Transverse colon (tissue), 4 donors: ENCODE measurements at regions not wholly inside any gene's neighbourhood (a gene's known extent, or its start where the extent isn't known, plus 50 kb on each side); places are given as distances from the start of the nearest gene placed in this dataset.

Experiments
- CTCF ChIP-seq, 5 experiments: fragments of 200-600 bp in 3 of 5; fragments of 450-650 bp in 2 of 5; sonication (generic) in 3 of 5; IDR thresholded peaks; 1 replicate in 2 of 5; 2 replicates in 3 of 5; pipeline ENCODE4 v1.5.1; 2016 to 2017; ENCODE audit warnings: antibody characterized with exemption in 5 of 5, inconsistent platforms in 3 of 5, mild to moderate bottlenecking in 2 of 5, moderate library complexity in 1 of 5
- EP300 ChIP-seq: sonication (generic); formaldehyde crosslinking; IDR thresholded peaks from one replicate; pipeline ENCODE4 v1.6.1; 2017; ENCODE audit warnings: antibody characterized with exemption, low read depth
- POLR2A ChIP-seq: fragments of 450-650 bp; IDR thresholded peaks from one replicate; pipeline ENCODE4 v1.6.1; 2016; ENCODE audit warnings: antibody characterized with exemption, mild to moderate bottlenecking, moderate library complexity
- POLR2AphosphoS5 ChIP-seq, 3 donors: sonication (generic); formaldehyde crosslinking; IDR thresholded peaks; one replicate each; pipeline ENCODE4 v1.6.1; 2016; ENCODE audit warnings: antibody characterized with exemption in 3 of 3

DNA sequence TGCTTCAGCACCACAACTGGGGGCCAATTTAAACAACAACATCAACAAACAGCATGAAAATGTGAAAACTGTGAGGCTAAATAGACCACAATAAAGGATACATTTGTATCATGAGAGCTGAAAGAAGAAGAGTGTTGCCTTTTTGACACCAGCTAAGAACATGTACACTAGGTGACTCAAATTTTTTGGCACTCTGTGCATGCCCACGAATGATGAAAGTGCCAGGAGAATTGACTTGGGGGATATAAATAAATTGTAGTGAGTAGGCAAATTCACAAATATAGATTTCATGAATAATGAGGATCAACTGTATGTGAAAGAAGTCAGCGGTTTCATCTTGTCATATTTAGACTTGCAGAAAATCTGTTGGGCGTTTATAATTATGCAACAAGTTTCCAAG, 1388.0 kb upstream of the LRRTM1 start:
- no peak for TF ChIP-seq POLR2A
- TF ChIP-seq EP300 = no peak
- TF ChIP-seq CTCF (IDR thresholded peaks at IDR 0.05) = no peak
- TF ChIP-seq POLR2AphosphoS5 (IDR thresholded peaks at IDR 0.05) = no peak
